Gastroesophageal sphincter (tissue), 4 donors: ENCODE measurements at regions not wholly inside any gene's neighbourhood (a gene's known extent, or its start where the extent isn't known, plus 50 kb on each side); places are given as distances from the start of the nearest gene placed in this dataset.
"Not testable (repeated sequence)": the region's sequence is repeated elsewhere in the genome, so short reads cannot be mapped to it uniquely, and the experiment has no call there.

ENCODE experiments used
- ATAC-seq: fragments of 150-250 bp; one replicate; pipeline ENCODE4 v1.9.1; 2016; ENCODE audit warnings: mild to moderate bottlenecking, moderate library complexity
- H3K27ac ChIP-seq, 4 donors: fragments of 200-600 bp; sonication (generic) in 3 of 4; 1 replicate in 3 of 4; 2 replicates in 1 of 4; pipeline ENCODE4 v1.5.1; 2016 to 2019
- H3K27me3 ChIP-seq: fragments of 200-600 bp; sonication (generic); one replicate; pipeline ENCODE4 v1.5.1; 2019
- H3K36me3 ChIP-seq, 2 donors: fragments of 200-600 bp; sonication (generic); one replicate each; pipeline ENCODE4 v1.5.1; 2019; ENCODE audit warnings: control low read depth in 1 of 2
- H3K4me1 ChIP-seq, 3 donors: fragments of 200-600 bp; sonication (generic); 1 replicate in 2 of 3; 2 replicates in 1 of 3; pipeline ENCODE4 v1.5.1; 2016 to 2019; ENCODE audit warnings: control low read depth in 2 of 3
- H3K4me3 ChIP-seq, 2 donors: fragments of 200-600 bp; sonication (generic); one replicate each; pipeline ENCODE4 v1.5.1; 2019; ENCODE audit warnings: mild to moderate bottlenecking in 1 of 2, moderate library complexity in 1 of 2
- H3K9me3 ChIP-seq, 3 donors: fragments of 200-600 bp; sonication (generic); one replicate each; pipeline ENCODE4 v1.5.1; 2017 to 2019; ENCODE audit warnings: control low read depth in 2 of 3
- EP300 ChIP-seq: sonication (generic); formaldehyde crosslinking; IDR thresholded peaks from one replicate; pipeline ENCODE4 v1.6.1; 2017; ENCODE audit warnings: antibody characterized with exemption, mild to moderate bottlenecking
- POLR2A ChIP-seq, 2 donors: fragments of 450-650 bp; IDR thresholded peaks; one replicate each; pipeline ENCODE4 v1.6.1; 2017; ENCODE audit warnings: antibody characterized with exemption in 2 of 2, mild to moderate bottlenecking in 2 of 2, moderate library complexity in 1 of 2
- POLR2AphosphoS5 ChIP-seq: sonication (generic); formaldehyde crosslinking; IDR thresholded peaks from one replicate; pipeline ENCODE4 v1.6.1; 2017; ENCODE audit warnings: antibody characterized with exemption
- WGBS, 2 donors: methylation state at CpG; one replicate each; pipeline ENCODE4 v1.1.5; 2018; ENCODE audit warnings: low coverage in 1 of 2; 5-methylcytosine and 5-hydroxymethylcytosine counted together
- TF ChIP-seq, protein P1 (sequence below), 4 experiments: fragments of 200-600 bp in 2 of 4; fragments of 450-650 bp in 2 of 4; sonication (generic) in 1 of 4; IDR thresholded peaks; one replicate each; pipeline ENCODE4 v1.5.1; 2017 to 2019; ENCODE audit warnings: antibody characterized with exemption in 4 of 4, mild to moderate bottlenecking in 2 of 4, moderate library complexity in 2 of 4

GRCh38 chrY:9257725-9258124, 79.5 kb upstream of the TSPY4 start:
- Histone ChIP-seq H3K4me1 (no peaks in the 10 kb centered on the region), H3K36me3 (no peaks in the 10 kb centered on the region), H3K27me3 (no peaks in the 10 kb centered on the region), H3K9me3 (no peaks in the 10 kb centered on the region), H3K27ac (no peak overlapping the region), H3K4me3 (no peak overlapping the region)
- WGBS, 2 donors, result no CpG with 5 or more reads among the region's 3 CpGs
- TF ChIP-seq EP300, result no peak
- TF ChIP-seq, protein P1, sequence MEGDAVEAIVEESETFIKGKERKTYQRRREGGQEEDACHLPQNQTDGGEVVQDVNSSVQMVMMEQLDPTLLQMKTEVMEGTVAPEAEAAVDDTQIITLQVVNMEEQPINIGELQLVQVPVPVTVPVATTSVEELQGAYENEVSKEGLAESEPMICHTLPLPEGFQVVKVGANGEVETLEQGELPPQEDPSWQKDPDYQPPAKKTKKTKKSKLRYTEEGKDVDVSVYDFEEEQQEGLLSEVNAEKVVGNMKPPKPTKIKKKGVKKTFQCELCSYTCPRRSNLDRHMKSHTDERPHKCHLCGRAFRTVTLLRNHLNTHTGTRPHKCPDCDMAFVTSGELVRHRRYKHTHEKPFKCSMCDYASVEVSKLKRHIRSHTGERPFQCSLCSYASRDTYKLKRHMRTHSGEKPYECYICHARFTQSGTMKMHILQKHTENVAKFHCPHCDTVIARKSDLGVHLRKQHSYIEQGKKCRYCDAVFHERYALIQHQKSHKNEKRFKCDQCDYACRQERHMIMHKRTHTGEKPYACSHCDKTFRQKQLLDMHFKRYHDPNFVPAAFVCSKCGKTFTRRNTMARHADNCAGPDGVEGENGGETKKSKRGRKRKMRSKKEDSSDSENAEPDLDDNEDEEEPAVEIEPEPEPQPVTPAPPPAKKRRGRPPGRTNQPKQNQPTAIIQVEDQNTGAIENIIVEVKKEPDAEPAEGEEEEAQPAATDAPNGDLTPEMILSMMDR (IDR thresholded peaks at IDR 0.05), result no peak
- TF ChIP-seq POLR2AphosphoS5, result no peak
- TF ChIP-seq POLR2A (IDR thresholded peaks at IDR 0.05), result no peak
- ATAC-seq, result no peak

GRCh38 chrY:9259368-9259767, 77.9 kb upstream of the TSPY4 start:
- TF ChIP-seq POLR2A (IDR thresholded peaks at IDR 0.05), result no peak
- no peak for TF ChIP-seq EP300
- TF ChIP-seq POLR2AphosphoS5, result no peak
- TF ChIP-seq, protein P1 (IDR thresholded peaks at IDR 0.05), result no peak
- no CpG with 5 or more reads among the region's 1 CpG for WGBS, 2 donors
- Histone ChIP-seq H3K27ac (no peak overlapping the region), H3K4me3 (no peak overlapping the region), H3K27me3 (no peaks in the 10 kb centered on the region), H3K36me3 (no peaks in the 10 kb centered on the region), H3K4me1 (no peaks in the 10 kb centered on the region), H3K9me3 (no peaks in the 10 kb centered on the region)
- no peak for ATAC-seq

- Histone ChIP-seq H3K9me3 (no peaks in the 10 kb centered on the region), H3K27me3 (no peaks in the 10 kb centered on the region), H3K4me3 (no peak overlapping the region), H3K36me3 (no peaks in the 10 kb centered on the region), H3K27ac (no peak overlapping the region), H3K4me1 (no peaks in the 10 kb centered on the region)
- no peak for ATAC-seq
- WGBS, 2 donors, result 63% methylated on average over 2 of the region's 4 CpGs; no CpG with 5 or more reads in 1 of the 2 donors
- TF ChIP-seq POLR2AphosphoS5 (no peak), POLR2A (IDR thresholded peaks at IDR 0.05) (no peak), EP300 (no peak)
- TF ChIP-seq, protein P1 (IDR thresholded peaks at IDR 0.05), result no peak
These were observed 76.8 kb upstream of the TSPY4 start for GRCh38 chrY:9260426-9260825.

DNA sequence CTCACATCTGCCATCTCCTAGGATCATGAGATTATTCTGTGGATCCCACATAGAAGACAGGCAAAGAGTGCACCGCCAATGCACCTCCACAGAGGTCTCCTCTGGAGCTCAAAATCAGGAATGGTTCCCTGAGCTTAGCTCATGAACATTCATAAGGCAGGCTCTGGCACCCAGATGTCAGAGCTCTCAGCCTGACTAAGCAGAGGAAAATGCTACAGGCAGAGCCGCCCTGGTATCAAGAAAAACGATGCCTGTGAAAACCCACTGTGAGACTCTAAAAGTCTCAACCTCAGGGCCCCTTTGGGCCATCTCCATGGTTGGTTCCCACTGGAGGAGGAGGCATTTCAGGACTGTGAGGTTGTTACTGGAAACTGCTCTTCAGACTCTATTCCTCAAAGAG, 71.7 kb upstream of the TSPY4 start:
- Histone ChIP-seq H3K4me1 (no peaks in the 10 kb centered on the region), H3K4me3 (no peak overlapping the region), H3K36me3 (no peaks in the 10 kb centered on the region), H3K9me3 (no peaks in the 10 kb centered on the region), H3K27ac (no peak overlapping the region), H3K27me3 (no peaks in the 10 kb centered on the region)
- no peak for ATAC-seq
- no CpG with 5 or more reads among the region's 3 CpGs for WGBS, 2 donors
- TF ChIP-seq, protein P1 (IDR thresholded peaks at IDR 0.05), result no peak
- TF ChIP-seq POLR2A (IDR thresholded peaks at IDR 0.05), result no peak
- TF ChIP-seq POLR2AphosphoS5, result no peak
- no peak for TF ChIP-seq EP300

DNA sequence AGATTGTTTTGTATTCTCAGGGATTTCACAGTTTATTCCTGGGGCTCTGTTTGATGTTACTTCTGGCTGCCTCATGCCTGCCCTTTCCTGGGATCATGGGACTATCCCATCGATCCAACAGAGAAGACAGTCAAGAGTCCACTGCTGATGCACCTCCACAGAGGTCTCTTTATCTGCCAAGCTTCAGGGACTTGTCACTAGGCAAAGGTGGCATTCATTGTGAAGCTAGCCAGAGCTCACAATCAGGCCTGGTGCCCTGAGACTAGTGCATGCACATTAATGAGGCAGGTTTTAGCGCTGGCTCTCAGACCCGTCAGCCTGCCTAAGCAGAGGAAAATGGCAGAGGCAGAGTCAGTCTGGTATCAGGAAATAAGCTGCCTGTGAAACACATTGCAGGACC, 66.9 kb upstream of the TSPY4 start:
- not testable (repeated sequence) for H3K4me3 ChIP-seq, H3K27me3 ChIP-seq, H3K9me3 ChIP-seq, H3K4me1 ChIP-seq, H3K36me3 ChIP-seq, H3K27ac ChIP-seq, ATAC-seq
- no CpG with 5 or more reads among the region's 3 CpGs for WGBS, 2 donors

DNA sequence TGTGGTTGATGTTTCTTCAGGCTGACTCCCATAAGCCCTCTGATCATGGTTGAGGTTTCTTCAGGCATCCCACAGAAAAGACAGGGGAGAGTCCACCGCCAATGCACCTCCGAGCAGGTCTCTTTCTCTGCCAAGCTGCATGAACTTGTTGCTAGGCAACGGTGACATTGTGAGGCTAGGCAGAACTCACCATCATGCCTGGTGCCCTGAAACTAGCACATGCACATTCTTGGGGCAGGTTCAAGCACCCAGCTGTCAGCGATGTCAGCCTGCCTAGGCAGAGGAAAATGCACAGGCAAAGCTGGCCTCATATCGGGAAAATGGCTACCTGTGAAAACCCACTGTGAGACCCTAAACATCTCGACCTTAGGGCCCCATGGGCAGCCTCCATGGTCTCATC, 64.4 kb upstream of the TSPY4 start:
- not testable (repeated sequence) for H3K4me1 ChIP-seq, ATAC-seq, H3K4me3 ChIP-seq, H3K27ac ChIP-seq, H3K27me3 ChIP-seq, H3K36me3 ChIP-seq, H3K9me3 ChIP-seq
- WGBS, 2 donors, result no CpG with 5 or more reads among the region's 6 CpGs

- ATAC-seq, H3K36me3 ChIP-seq, H3K4me3 ChIP-seq, H3K27me3 ChIP-seq, H3K27ac ChIP-seq, H3K9me3 ChIP-seq, H3K4me1 ChIP-seq: not testable (repeated sequence)
- 19% methylated on average over 7 of the region's 7 CpGs; no CpG with 5 or more reads in 1 of the 2 donors for WGBS, 2 donors
These were observed 58.4 kb upstream of the TSPY4 start for GRCh38 chrY:9278842-9279241.
